ENCODE measurements at regions not wholly inside any gene's neighbourhood (a gene's known extent, or its start where the extent isn't known, plus 50 kb on each side); places are given as distances from the start of the nearest gene placed in this dataset.

- no peak for ATAC-seq
- TF ChIP-seq ZFP30 (CRISPR knock-in tag; IDR thresholded peaks at IDR 0.05) (no peak), PPARA (CRISPR knock-in tag; IDR thresholded peaks at IDR 0.05; ENCODE audit: borderline replicate concordance) (no peak), SNAI2 (CRISPR knock-in tag; IDR thresholded peaks at IDR 0.05) (no peak), TOX (CRISPR knock-in tag; IDR thresholded peaks at IDR 0.05; ENCODE audit: borderline replicate concordance) (no peak), ZFP3 (CRISPR knock-in tag; IDR thresholded peaks at IDR 0.05) (no peak), ZC3H10 (CRISPR knock-in tag; IDR thresholded peaks at IDR 0.05) (no peak), CSDC2 (CRISPR knock-in tag; IDR thresholded peaks at IDR 0.05) (no peak), RARB (CRISPR knock-in tag; IDR thresholded peaks at IDR 0.05) (no peak), TCF4 (CRISPR knock-in tag; IDR thresholded peaks at IDR 0.05; ENCODE audit: borderline replicate concordance) (no peak), OSR1 (CRISPR knock-in tag; IDR thresholded peaks at IDR 0.05) (no peak), ARNTL (CRISPR knock-in tag; IDR thresholded peaks at IDR 0.05; ENCODE audit: borderline replicate concordance, low read depth) (no peak), ESRRG (CRISPR knock-in tag; IDR thresholded peaks at IDR 0.05) (no peak), PATZ1 (CRISPR knock-in tag; IDR thresholded peaks at IDR 0.05; ENCODE audit: borderline replicate concordance) (no peak), ZNF8 (CRISPR knock-in tag; IDR thresholded peaks at IDR 0.05) (no peak), BACH2 (CRISPR knock-in tag; IDR thresholded peaks at IDR 0.05; ENCODE audit: borderline replicate concordance) (no peak), TSHZ2 (CRISPR knock-in tag; IDR thresholded peaks at IDR 0.05) (no peak), CSRNP3 (CRISPR knock-in tag; IDR thresholded peaks at IDR 0.05) (no peak), GLIS3 (CRISPR knock-in tag; IDR thresholded peaks at IDR 0.05) (no peak), POU6F1 (CRISPR knock-in tag; IDR thresholded peaks at IDR 0.05; ENCODE audit: borderline replicate concordance, low read depth) (no peak)
- TF ChIP-seq, protein P1, sequence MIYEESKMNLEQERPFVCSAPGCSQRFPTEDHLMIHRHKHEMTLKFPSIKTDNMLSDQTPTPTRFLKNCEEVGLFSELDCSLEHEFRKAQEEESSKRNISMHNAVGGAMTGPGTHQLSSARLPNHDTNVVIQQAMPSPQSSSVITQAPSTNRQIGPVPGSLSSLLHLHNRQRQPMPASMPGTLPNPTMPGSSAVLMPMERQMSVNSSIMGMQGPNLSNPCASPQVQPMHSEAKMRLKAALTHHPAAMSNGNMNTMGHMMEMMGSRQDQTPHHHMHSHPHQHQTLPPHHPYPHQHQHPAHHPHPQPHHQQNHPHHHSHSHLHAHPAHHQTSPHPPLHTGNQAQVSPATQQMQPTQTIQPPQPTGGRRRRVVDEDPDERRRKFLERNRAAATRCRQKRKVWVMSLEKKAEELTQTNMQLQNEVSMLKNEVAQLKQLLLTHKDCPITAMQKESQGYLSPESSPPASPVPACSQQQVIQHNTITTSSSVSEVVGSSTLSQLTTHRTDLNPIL (CRISPR knock-in tag; IDR thresholded peaks at IDR 0.05; ENCODE audit: low read depth) = no peak
These were observed 81.0 kb upstream of the ACVR2A start for GRCh38 chr2:147763861-147764260.

DNA sequence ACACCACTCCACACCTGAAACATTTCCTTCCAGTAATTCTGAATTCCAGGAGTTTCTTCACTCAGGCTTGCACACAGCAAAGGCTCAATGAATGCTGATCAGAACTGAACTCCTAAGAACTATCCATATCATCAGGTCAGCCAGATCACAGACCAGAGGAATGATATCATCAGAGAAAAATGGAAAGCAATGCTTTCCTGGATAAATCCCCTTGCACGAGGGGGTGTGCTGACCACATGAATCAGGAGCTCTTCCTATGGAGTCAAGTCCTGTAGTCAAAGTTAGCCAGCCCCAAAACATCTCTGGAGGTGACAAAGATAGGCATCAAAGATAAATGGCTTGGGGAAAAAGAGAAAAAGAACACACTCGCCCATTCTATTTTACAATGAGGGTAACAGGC, 83.8 kb upstream of the ACVR2A start:
- no peak for ATAC-seq
- TF ChIP-seq ARNTL (CRISPR knock-in tag; IDR thresholded peaks at IDR 0.05; ENCODE audit: borderline replicate concordance, low read depth) (no peak), SNAI2 (CRISPR knock-in tag; IDR thresholded peaks at IDR 0.05) (no peak), TOX (CRISPR knock-in tag; IDR thresholded peaks at IDR 0.05; ENCODE audit: borderline replicate concordance) (no peak), ZFP3 (CRISPR knock-in tag; IDR thresholded peaks at IDR 0.05) (no peak), CSRNP3 (CRISPR knock-in tag; IDR thresholded peaks at IDR 0.05) (no peak), GLIS3 (CRISPR knock-in tag; IDR thresholded peaks at IDR 0.05) (no peak), TCF4 (CRISPR knock-in tag; IDR thresholded peaks at IDR 0.05; ENCODE audit: borderline replicate concordance) (no peak), TSHZ2 (CRISPR knock-in tag; IDR thresholded peaks at IDR 0.05) (no peak), POU6F1 (CRISPR knock-in tag; IDR thresholded peaks at IDR 0.05; ENCODE audit: borderline replicate concordance, low read depth) (no peak), PPARA (CRISPR knock-in tag; IDR thresholded peaks at IDR 0.05; ENCODE audit: borderline replicate concordance) (no peak), ZNF565 (CRISPR knock-in tag; conservative IDR thresholded peaks at IDR 0.05; ENCODE audit: low read depth) (no peak), OSR1 (CRISPR knock-in tag; IDR thresholded peaks at IDR 0.05) (no peak)
- TF ChIP-seq, protein P1 (CRISPR knock-in tag; IDR thresholded peaks at IDR 0.05; ENCODE audit: low read depth) = no peak
